ENCODE measurements at regions not wholly inside any gene's neighbourhood (a gene's known extent, or its start where the extent isn't known, plus 50 kb on each side); places are given as distances from the start of the nearest gene placed in this dataset.

DNA sequence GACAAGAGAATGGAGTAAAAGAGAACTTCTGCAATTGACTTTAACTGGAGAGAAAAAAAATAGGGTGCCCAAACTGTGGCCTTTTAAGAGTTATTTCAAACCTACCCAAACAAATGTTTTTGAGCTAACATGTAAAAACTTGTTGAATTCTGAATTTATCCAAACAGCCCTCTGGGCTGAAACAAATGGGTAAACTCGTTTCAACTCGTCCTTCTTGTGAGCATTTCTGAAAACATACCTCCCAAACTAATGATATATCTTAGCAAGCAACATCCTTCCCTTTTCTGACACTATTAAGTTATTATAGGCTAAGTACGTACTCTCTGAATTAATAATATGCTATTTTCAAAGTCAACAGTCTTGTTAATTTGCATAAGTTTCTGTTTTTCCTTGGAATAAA, 793.0 kb upstream of the ACVR2A start:
- ChIA-PET POLR2A (no interaction called here), CTCF (interaction anchor here (0.9 to 1.4 kb wide), 6 partner anchors 8 to 858 kb away, joined by 3 to 5 read pairs (median 3); no protein-coding TSS in a partner anchor)
- no peak for DNase-seq (ENCODE audit: extremely low spot score)
- TF ChIP-seq, protein P1, sequence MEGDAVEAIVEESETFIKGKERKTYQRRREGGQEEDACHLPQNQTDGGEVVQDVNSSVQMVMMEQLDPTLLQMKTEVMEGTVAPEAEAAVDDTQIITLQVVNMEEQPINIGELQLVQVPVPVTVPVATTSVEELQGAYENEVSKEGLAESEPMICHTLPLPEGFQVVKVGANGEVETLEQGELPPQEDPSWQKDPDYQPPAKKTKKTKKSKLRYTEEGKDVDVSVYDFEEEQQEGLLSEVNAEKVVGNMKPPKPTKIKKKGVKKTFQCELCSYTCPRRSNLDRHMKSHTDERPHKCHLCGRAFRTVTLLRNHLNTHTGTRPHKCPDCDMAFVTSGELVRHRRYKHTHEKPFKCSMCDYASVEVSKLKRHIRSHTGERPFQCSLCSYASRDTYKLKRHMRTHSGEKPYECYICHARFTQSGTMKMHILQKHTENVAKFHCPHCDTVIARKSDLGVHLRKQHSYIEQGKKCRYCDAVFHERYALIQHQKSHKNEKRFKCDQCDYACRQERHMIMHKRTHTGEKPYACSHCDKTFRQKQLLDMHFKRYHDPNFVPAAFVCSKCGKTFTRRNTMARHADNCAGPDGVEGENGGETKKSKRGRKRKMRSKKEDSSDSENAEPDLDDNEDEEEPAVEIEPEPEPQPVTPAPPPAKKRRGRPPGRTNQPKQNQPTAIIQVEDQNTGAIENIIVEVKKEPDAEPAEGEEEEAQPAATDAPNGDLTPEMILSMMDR (IDR thresholded peaks at IDR 0.05; ENCODE audit: control extremely low read depth, extremely low read depth, low read depth, missing control alignments), result no peak

- CTCF ChIA-PET, result interaction anchor here (1.0 to 2.1 kb wide), 2 partner anchors 11 to 32 kb away, joined by 5 read pairs; no protein-coding TSS in a partner anchor
- TF ChIP-seq, protein P1 (IDR thresholded peaks at IDR 0.05; ENCODE audit: control extremely low read depth, extremely low read depth, low read depth, missing control alignments), result no peak
- no peak for DNase-seq (ENCODE audit: extremely low spot score)
These were observed 793.6 kb upstream of the ACVR2A start for GRCh38 chr2:147051248-147051647.

GRCh38 chr2:147049957-147050356, 794.9 kb upstream of the ACVR2A start:
- no peak for DNase-seq (ENCODE audit: extremely low spot score)
- TF ChIP-seq, protein P1 (IDR thresholded peaks at IDR 0.05; ENCODE audit: control extremely low read depth, extremely low read depth, low read depth, missing control alignments), result no peak
- ChIA-PET POLR2A (no interaction called here), CTCF (interaction anchor here (1.0 to 3.9 kb wide), 3 partner anchors 9 to 1886 kb away, joined by 3 to 33 read pairs (median 5); no protein-coding TSS in a partner anchor)

More at GRCh38 chr2:147051248-147051647, 793.6 kb upstream of the ACVR2A start:
- POLR2A ChIA-PET, result no interaction called here

GRCh38 chr2:147046473-147046872, 798.4 kb upstream of the ACVR2A start:
- DNase-seq (ENCODE audit: extremely low spot score), result no peak
- TF ChIP-seq, protein P1 (IDR thresholded peaks at IDR 0.05; ENCODE audit: control extremely low read depth, extremely low read depth, low read depth, missing control alignments), result no peak
- CTCF ChIA-PET, result interaction anchor here (1.2 to 3.9 kb wide), 8 partner anchors 9 to 864 kb away, joined by 3 to 45 read pairs (median 21); no protein-coding TSS in a partner anchor
- POLR2A ChIA-PET, result no interaction called here

DNA sequence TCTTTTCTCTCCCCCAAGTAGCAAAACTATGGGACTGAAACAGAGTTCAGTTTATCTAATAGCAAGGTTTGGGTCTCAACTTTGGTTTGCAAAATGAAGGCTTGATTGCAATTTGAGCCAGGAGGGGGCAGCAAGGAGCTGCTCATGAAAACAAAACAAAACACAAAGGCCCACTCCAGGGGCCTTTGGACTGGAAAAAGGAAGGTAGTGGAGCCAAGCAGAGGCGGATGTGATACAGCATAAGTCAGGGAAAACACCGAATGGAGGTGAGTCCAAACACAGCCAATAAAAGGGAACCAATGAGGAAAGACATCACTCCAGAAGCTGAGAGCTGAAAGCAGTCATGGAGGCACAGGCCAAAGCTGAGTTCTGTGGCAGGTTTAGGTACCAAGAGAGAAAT, 799.7 kb upstream of the ACVR2A start:
- TF ChIP-seq, protein P1 (IDR thresholded peaks at IDR 0.05; ENCODE audit: control extremely low read depth, extremely low read depth, low read depth, missing control alignments), result peak; percentile 59
- CTCF ChIA-PET, result interaction anchor here (0.6 to 3.6 kb wide), 40 partner anchors 11 to 1464 kb away, joined by 3 to 81 read pairs (median 4); no protein-coding TSS in a partner anchor
- POLR2A ChIA-PET, result no interaction called here
- peak; percentile 19 for DNase-seq (ENCODE audit: extremely low spot score)

DNA sequence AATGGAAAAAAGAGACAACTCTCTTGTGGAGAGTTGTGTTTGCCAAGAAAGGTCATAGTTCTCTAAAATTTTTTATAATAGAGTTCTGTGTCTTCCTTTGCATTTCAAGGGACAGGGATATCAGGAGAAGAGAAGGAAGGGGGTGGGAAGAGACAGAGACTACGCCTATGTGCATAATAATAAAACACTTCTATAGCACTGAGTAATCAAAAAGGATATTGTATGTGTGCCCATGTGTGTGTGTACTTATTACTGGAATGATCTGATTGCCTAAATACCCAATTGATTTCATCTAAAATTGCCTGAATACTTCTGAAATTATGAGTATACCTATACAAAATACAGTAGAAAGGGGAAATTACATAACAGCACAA, 803.7 kb upstream of the ACVR2A start:
- TF ChIP-seq, protein P1 (IDR thresholded peaks at IDR 0.05; ENCODE audit: control extremely low read depth, extremely low read depth, low read depth, missing control alignments), result no peak
- ChIA-PET CTCF (interaction anchor here (1.1 to 1.4 kb wide), 3 partner anchors 9 to 457 kb away, joined by 3 to 5 read pairs (median 3); no protein-coding TSS in a partner anchor), POLR2A (no interaction called here)
- DNase-seq (ENCODE audit: extremely low spot score), result no peak
